ENCODE measurements at regions not wholly inside any gene's neighbourhood (a gene's known extent, or its start where the extent isn't known, plus 50 kb on each side); places are given as distances from the start of the nearest gene placed in this dataset.
"Not testable (repeated sequence)": the region's sequence is repeated elsewhere in the genome, so short reads cannot be mapped to it uniquely, and the experiment has no call there.

- DNase-seq: no peak
Observed at GRCh38 chr4:13989501-13989900, 362.0 kb upstream of the BOD1L1 start.

- DNase-seq: no peak
Observed at GRCh38 chr4:13990596-13991589, 363.4 kb upstream of the BOD1L1 start.

GRCh38 chr4:13992041-13992440 lies 364.5 kb upstream of the BOD1L1 start:
- no peak for DNase-seq

GRCh38 chr4:13992975-13993520 lies 365.5 kb upstream of the BOD1L1 start:
- DNase-seq: no peak

- no peak for DNase-seq
Observed at GRCh38 chr4:13994016-13994415, 366.5 kb upstream of the BOD1L1 start.

GRCh38 chr4:13998850-13999445 lies 371.4 kb upstream of the BOD1L1 start:
- no peak for DNase-seq

GRCh38 chr4:14000091-14000814 lies 372.7 kb upstream of the BOD1L1 start:
- DNase-seq: no peak

- not testable (repeated sequence) for DNase-seq
Observed at GRCh38 chr4:14002331-14002730, 374.8 kb upstream of the BOD1L1 start.

GRCh38 chr4:14008494-14008893 lies 381.0 kb upstream of the BOD1L1 start:
- DNase-seq: no peak

GRCh38 chr4:14018191-14018853 lies 390.8 kb upstream of the BOD1L1 start:
- DNase-seq: no peak

- no peak for DNase-seq
Observed at GRCh38 chr4:14022456-14022855, 394.9 kb upstream of the BOD1L1 start.

GRCh38 chr4:14023036-14023435 lies 395.5 kb upstream of the BOD1L1 start:
- DNase-seq: no peak

GRCh38 chr4:14023896-14024295 lies 396.4 kb upstream of the BOD1L1 start:
- no peak for DNase-seq

- no peak for DNase-seq
Observed at GRCh38 chr4:14025111-14025510, 397.6 kb upstream of the BOD1L1 start.

GRCh38 chr4:14025891-14026290 lies 398.4 kb upstream of the BOD1L1 start:
- no peak for DNase-seq

- no peak for DNase-seq
Observed at GRCh38 chr4:14028862-14029261, 401.3 kb upstream of the BOD1L1 start.

- DNase-seq: no peak
Observed at GRCh38 chr4:14035076-14035475, 407.6 kb upstream of the BOD1L1 start.

- DNase-seq: no peak
Observed at GRCh38 chr4:14043203-14043602, 415.7 kb upstream of the BOD1L1 start.

GRCh38 chr4:14046642-14047041 lies 419.1 kb upstream of the BOD1L1 start:
- DNase-seq: no peak

GRCh38 chr4:14047840-14048239 lies 420.3 kb upstream of the BOD1L1 start:
- no peak for DNase-seq

GRCh38 chr4:14049946-14050345 lies 422.4 kb upstream of the BOD1L1 start:
- no peak for DNase-seq

- DNase-seq: no peak
Observed at GRCh38 chr4:14053291-14053690, 425.8 kb upstream of the BOD1L1 start.

GRCh38 chr4:14054391-14054790 lies 426.9 kb upstream of the BOD1L1 start:
- DNase-seq: no peak

Measured in activated CD4-positive, alpha-beta T cell treated with anti-CD3 and anti-CD28 coated beads, Interleukin-2, amount 50 U/mL, for 48 hours (primary cell).